ENCODE measurements at regions not wholly inside any gene's neighbourhood (a gene's known extent, or its start where the extent isn't known, plus 50 kb on each side); places are given as distances from the start of the nearest gene placed in this dataset.

GRCh38 chr3:103085465-103085864 lies 650.6 kb downstream of the ZPLD1 start:
- no peaks in the 10 kb centered on the region for H3K27me3 ChIP-seq
- ATAC-seq (peak; percentile 93), DNase-seq (peak in 1 of 4 donors; percentile 30)
- peak overlapping the region in 2 of 4 donors; percentile 66 to 72 for H3K27ac ChIP-seq
- H3K4me3 ChIP-seq = no peak overlapping the region
- no peaks in the 10 kb centered on the region for H3K36me3 ChIP-seq (replicated peaks in 1 of 2; ENCODE audit: insufficient read depth in 1 of 2, low read depth in 2 of 2)
- peaks cover 15% of the 10 kb centered on the region for H3K4me1 ChIP-seq
- no peak for TF ChIP-seq POLR2A (IDR thresholded peaks at IDR 0.05)
- intact Hi-C loops (cut with DNase I) = no loop called here
- H3K9me3 ChIP-seq = no peaks in the 10 kb centered on the region

- H3K4me1 ChIP-seq = peaks cover 8% of the 10 kb centered on the region
- TF ChIP-seq POLR2A (IDR thresholded peaks at IDR 0.05) = no peak
- TF ChIP-seq, protein P1, sequence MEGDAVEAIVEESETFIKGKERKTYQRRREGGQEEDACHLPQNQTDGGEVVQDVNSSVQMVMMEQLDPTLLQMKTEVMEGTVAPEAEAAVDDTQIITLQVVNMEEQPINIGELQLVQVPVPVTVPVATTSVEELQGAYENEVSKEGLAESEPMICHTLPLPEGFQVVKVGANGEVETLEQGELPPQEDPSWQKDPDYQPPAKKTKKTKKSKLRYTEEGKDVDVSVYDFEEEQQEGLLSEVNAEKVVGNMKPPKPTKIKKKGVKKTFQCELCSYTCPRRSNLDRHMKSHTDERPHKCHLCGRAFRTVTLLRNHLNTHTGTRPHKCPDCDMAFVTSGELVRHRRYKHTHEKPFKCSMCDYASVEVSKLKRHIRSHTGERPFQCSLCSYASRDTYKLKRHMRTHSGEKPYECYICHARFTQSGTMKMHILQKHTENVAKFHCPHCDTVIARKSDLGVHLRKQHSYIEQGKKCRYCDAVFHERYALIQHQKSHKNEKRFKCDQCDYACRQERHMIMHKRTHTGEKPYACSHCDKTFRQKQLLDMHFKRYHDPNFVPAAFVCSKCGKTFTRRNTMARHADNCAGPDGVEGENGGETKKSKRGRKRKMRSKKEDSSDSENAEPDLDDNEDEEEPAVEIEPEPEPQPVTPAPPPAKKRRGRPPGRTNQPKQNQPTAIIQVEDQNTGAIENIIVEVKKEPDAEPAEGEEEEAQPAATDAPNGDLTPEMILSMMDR (IDR thresholded peaks at IDR 0.05) = no peak
- no peaks in the 10 kb centered on the region for H3K36me3 ChIP-seq (replicated peaks in 1 of 2; ENCODE audit: insufficient read depth in 1 of 2, low read depth in 2 of 2)
- intact Hi-C loops (cut with DNase I) = no loop called here
- no peaks in the 10 kb centered on the region for H3K27me3 ChIP-seq
- DNase-seq (no peak), ATAC-seq (no peak)
- H3K4me3 ChIP-seq = no peak overlapping the region
- H3K9me3 ChIP-seq = no peaks in the 10 kb centered on the region
- H3K27ac ChIP-seq = no peak overlapping the region
Measured at GRCh38 chr3:103089758-103090157, 654.9 kb downstream of the ZPLD1 start.

GRCh38 chr3:103105206-103105605 lies 670.4 kb downstream of the ZPLD1 start:
- Histone ChIP-seq H3K9me3 (no peaks in the 10 kb centered on the region), H3K4me3 (no peak overlapping the region), H3K27me3 (no peaks in the 10 kb centered on the region), H3K4me1 (no peaks in the 10 kb centered on the region), H3K27ac (no peak overlapping the region), H3K36me3 (replicated peaks in 1 of 2; ENCODE audit: insufficient read depth in 1 of 2, low read depth in 2 of 2) (no peaks in the 10 kb centered on the region)
- intact Hi-C loops (cut with DNase I) = no loop called here
- ATAC-seq (no peak), DNase-seq (no peak)
- 75 to 94% methylated on average over 2 of the region's 2 CpGs for WGBS, 2 donors
- no peak for TF ChIP-seq POLR2A (IDR thresholded peaks at IDR 0.05)
- TF ChIP-seq, protein P1 (IDR thresholded peaks at IDR 0.05) = no peak

DNA sequence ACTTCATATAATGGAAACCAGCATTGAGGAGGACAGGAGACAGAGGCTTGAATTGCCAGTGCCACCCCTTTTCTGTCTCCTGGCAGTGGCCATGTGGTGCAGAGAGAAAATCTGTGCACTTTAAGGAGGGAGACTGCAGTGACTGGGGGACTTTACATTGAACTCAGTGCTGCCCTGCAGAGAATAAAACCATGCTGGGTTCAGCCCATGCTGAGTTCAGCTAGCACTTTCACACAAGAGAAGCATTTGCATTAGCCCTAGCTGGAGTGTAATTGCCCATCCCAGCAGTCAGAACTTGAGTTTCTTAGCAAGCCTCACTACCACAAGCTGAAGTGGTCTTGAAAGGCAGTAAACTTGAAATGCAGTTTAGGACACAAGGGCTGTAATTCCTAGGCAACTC lies 677.5 kb downstream of the ZPLD1 start:
- H3K4me1 ChIP-seq = no peaks in the 10 kb centered on the region
- H3K27me3 ChIP-seq = no peaks in the 10 kb centered on the region
- H3K36me3 ChIP-seq (replicated peaks in 1 of 2; ENCODE audit: insufficient read depth in 1 of 2, low read depth in 2 of 2) = no peaks in the 10 kb centered on the region
- H3K4me3 ChIP-seq = no peak overlapping the region
- TF ChIP-seq, protein P1 (IDR thresholded peaks at IDR 0.05) = no peak
- no peak for TF ChIP-seq POLR2A (IDR thresholded peaks at IDR 0.05)
- DNase-seq (no peak), ATAC-seq (no peak)
- H3K9me3 ChIP-seq = no peaks in the 10 kb centered on the region
- intact Hi-C loops (cut with DNase I) = no loop called here
- H3K27ac ChIP-seq = no peak overlapping the region

GRCh38 chr3:103126115-103126514 lies 691.3 kb downstream of the ZPLD1 start:
- Histone ChIP-seq H3K27ac (no peak overlapping the region), H3K36me3 (replicated peaks in 1 of 2; ENCODE audit: insufficient read depth in 1 of 2, low read depth in 2 of 2) (no peaks in the 10 kb centered on the region), H3K4me1 (no peaks in the 10 kb centered on the region), H3K9me3 (no peaks in the 10 kb centered on the region), H3K4me3 (no peak overlapping the region), H3K27me3 (no peaks in the 10 kb centered on the region)
- intact Hi-C loops (cut with DNase I) = no loop called here
- WGBS, 2 donors = 80 to 89% methylated on average over 1 of the region's 1 CpG
- ATAC-seq (no peak), DNase-seq (no peak)
- TF ChIP-seq, protein P1 (IDR thresholded peaks at IDR 0.05) = peak in 1 of 7 experiments; percentile 3
- TF ChIP-seq POLR2A (IDR thresholded peaks at IDR 0.05) = no peak

All from body of pancreas (tissue), 4 donors.